Esophagus squamous epithelium (tissue), 5 donors: ENCODE measurements at regions not wholly inside any gene's neighbourhood (a gene's known extent, or its start where the extent isn't known, plus 50 kb on each side); places are given as distances from the start of the nearest gene placed in this dataset.

Experiments used
- DNase-seq: peaks from one replicate; lab custom pipeline; 2025; lab: John Stamatoyannopoulos, UW
- H3K27ac ChIP-seq, 4 donors: fragments of 200-600 bp; sonication (generic); one replicate each; pipeline ENCODE4 v1.5.1; 2016 to 2019; ENCODE audit warnings: mild to moderate bottlenecking in 1 of 4
- H3K27me3 ChIP-seq, 4 donors: fragments of 200-600 bp; sonication (generic); 1 replicate in 3 of 4; 2 replicates in 1 of 4; pipeline versions ENCODE4 v1.5.1 to v1.6.0; 2017 to 2021; ENCODE audit warnings: antibody characterized with exemption in 1 of 4
- H3K36me3 ChIP-seq, 3 donors: fragments of 200-600 bp; sonication (generic); one replicate each; pipeline ENCODE4 v1.5.1; 2016 to 2019
- H3K4me1 ChIP-seq, 3 donors: fragments of 200-600 bp; sonication (generic); one replicate each; pipeline ENCODE4 v1.5.1; 2017 to 2019
- H3K4me3 ChIP-seq, 4 donors: fragments of 200-600 bp; sonication (generic); 1 replicate in 3 of 4; 2 replicates in 1 of 4; pipeline ENCODE4 v1.5.1; 2016 to 2019; ENCODE audit warnings: mild to moderate bottlenecking in 2 of 4, moderate library complexity in 1 of 4
- H3K9me3 ChIP-seq, 3 donors: fragments of 200-600 bp; sonication (generic); one replicate each; pipeline ENCODE4 v1.5.1; 2016 to 2019
- CTCF ChIP-seq, 6 experiments: fragments of 450-650 bp in 4 of 6; fragments of 200-600 bp in 2 of 6; sonication (generic) in 2 of 6; IDR thresholded peaks; one replicate each; pipeline ENCODE4 v1.5.1; 2016 to 2019; ENCODE audit warnings: antibody characterized with exemption in 6 of 6, mild to moderate bottlenecking in 4 of 6, moderate library complexity in 4 of 6
- POLR2A ChIP-seq, 4 donors: fragments of 450-650 bp; IDR thresholded peaks; one replicate each; pipeline ENCODE4 v1.6.1; 2017; ENCODE audit warnings: antibody characterized with exemption in 4 of 4, mild to moderate bottlenecking in 4 of 4, moderate library complexity in 3 of 4
- WGBS, 2 donors: methylation state at CpG; one replicate each; pipeline ENCODE4 v1.1.5; 2018; 5-methylcytosine and 5-hydroxymethylcytosine counted together
- intact Hi-C: fragments of 100-400 bp; cut with DNase I; formaldehyde crosslinking; loops from one replicate; pipeline ENCODE4 v1.15.0; 2022
- donor health status: DM: yes; HTN: yes; CAD: no.

GRCh38 chr10:131722121-131722520 lies 178.7 kb upstream of the PPP2R2D start:
- Histone ChIP-seq H3K27ac (no peak overlapping the region), H3K4me3 (no peak overlapping the region), H3K9me3 (no peaks in the 10 kb centered on the region), H3K36me3 (no peaks in the 10 kb centered on the region), H3K27me3 (peaks cover 0 to 18% (median 0%) of the 10 kb centered on the region in 4 donors), H3K4me1 (peaks cover 0 to 13% (median 0%) of the 10 kb centered on the region in 3 donors)
- no peak for DNase-seq
- 73 to 94% methylated on average over 3 of the region's 5 CpGs for WGBS, 2 donors
- TF ChIP-seq POLR2A (IDR thresholded peaks at IDR 0.05) (no peak), CTCF (IDR thresholded peaks at IDR 0.05) (no peak)
- intact Hi-C loops, result no loop called here

- intact Hi-C loops, result no loop called here
- no peak for TF ChIP-seq POLR2A (IDR thresholded peaks at IDR 0.05)
- TF ChIP-seq CTCF (IDR thresholded peaks at IDR 0.05), result no peak
- WGBS, 2 donors, result 77 to 88% methylated on average over 4 to 16 of the region's 22 CpGs
- Histone ChIP-seq H3K36me3 (no peaks in the 10 kb centered on the region), H3K9me3 (no peaks in the 10 kb centered on the region), H3K4me3 (no peak overlapping the region), H3K27me3 (peaks cover 0 to 18% (median 0%) of the 10 kb centered on the region in 4 donors), H3K27ac (no peak overlapping the region), H3K4me1 (peaks cover 0 to 13% (median 0%) of the 10 kb centered on the region in 3 donors)
- no peak for DNase-seq
Observed at GRCh38 chr10:131722525-131723264, 178.1 kb upstream of the PPP2R2D start.

- peaks cover 0 to 18% (median 0%) of the 10 kb centered on the region in 4 donors for H3K27me3 ChIP-seq
- H3K36me3 ChIP-seq, result no peaks in the 10 kb centered on the region
- intact Hi-C loops, result no loop called here
- H3K4me1 ChIP-seq, result peaks cover 0 to 13% (median 0%) of the 10 kb centered on the region in 3 donors
- 82 to 83% methylated on average over 3 to 11 of the region's 20 CpGs for WGBS, 2 donors
- TF ChIP-seq CTCF (IDR thresholded peaks at IDR 0.05) (no peak), POLR2A (IDR thresholded peaks at IDR 0.05) (no peak)
- no peak for DNase-seq
- H3K4me3 ChIP-seq, result no peak overlapping the region
- no peaks in the 10 kb centered on the region for H3K9me3 ChIP-seq
- no peak overlapping the region for H3K27ac ChIP-seq
Observed at GRCh38 chr10:131723297-131724168, 177.3 kb upstream of the PPP2R2D start.

GRCh38 chr10:131724169-131724545 lies 176.7 kb upstream of the PPP2R2D start:
- Histone ChIP-seq H3K36me3 (no peaks in the 10 kb centered on the region), H3K27ac (no peak overlapping the region), H3K4me3 (no peak overlapping the region), H3K9me3 (no peaks in the 10 kb centered on the region), H3K4me1 (peaks cover 0 to 13% (median 0%) of the 10 kb centered on the region in 3 donors), H3K27me3 (peaks cover 0 to 18% (median 0%) of the 10 kb centered on the region in 4 donors)
- TF ChIP-seq POLR2A (IDR thresholded peaks at IDR 0.05), result no peak
- TF ChIP-seq CTCF (IDR thresholded peaks at IDR 0.05), result no peak
- DNase-seq, result no peak
- intact Hi-C loops, result no loop called here
- 72 to 81% methylated on average over 4 to 8 of the region's 10 CpGs for WGBS, 2 donors
